ENCODE measurements at regions not wholly inside any gene's neighbourhood (a gene's known extent, or its start where the extent isn't known, plus 50 kb on each side); places are given as distances from the start of the nearest gene placed in this dataset.

- TF ChIP-seq, protein P1, sequence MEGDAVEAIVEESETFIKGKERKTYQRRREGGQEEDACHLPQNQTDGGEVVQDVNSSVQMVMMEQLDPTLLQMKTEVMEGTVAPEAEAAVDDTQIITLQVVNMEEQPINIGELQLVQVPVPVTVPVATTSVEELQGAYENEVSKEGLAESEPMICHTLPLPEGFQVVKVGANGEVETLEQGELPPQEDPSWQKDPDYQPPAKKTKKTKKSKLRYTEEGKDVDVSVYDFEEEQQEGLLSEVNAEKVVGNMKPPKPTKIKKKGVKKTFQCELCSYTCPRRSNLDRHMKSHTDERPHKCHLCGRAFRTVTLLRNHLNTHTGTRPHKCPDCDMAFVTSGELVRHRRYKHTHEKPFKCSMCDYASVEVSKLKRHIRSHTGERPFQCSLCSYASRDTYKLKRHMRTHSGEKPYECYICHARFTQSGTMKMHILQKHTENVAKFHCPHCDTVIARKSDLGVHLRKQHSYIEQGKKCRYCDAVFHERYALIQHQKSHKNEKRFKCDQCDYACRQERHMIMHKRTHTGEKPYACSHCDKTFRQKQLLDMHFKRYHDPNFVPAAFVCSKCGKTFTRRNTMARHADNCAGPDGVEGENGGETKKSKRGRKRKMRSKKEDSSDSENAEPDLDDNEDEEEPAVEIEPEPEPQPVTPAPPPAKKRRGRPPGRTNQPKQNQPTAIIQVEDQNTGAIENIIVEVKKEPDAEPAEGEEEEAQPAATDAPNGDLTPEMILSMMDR (IDR thresholded peaks at IDR 0.05): no peak
- TF ChIP-seq ZFX (IDR thresholded peaks at IDR 0.05; ENCODE audit: borderline replicate concordance): no peak
Measured at GRCh38 chr13:50205581-50205980, 190.3 kb downstream of the KCNRG start.
